GM18499 (cell line): ENCODE measurements at regions not wholly inside any gene's neighbourhood (a gene's known extent, or its start where the extent isn't known, plus 50 kb on each side); places are given as distances from the start of the nearest gene placed in this dataset.

Experiments
- ATAC-seq: cut with Tn5 transposase; IDR thresholded peaks from one replicate; pipeline ENCODE4 v1.9.1; 2021; ENCODE audit warnings: moderate number of reproducible peaks; ENCODE audit not compliant: insufficient read depth, unreplicated experiment

DNA sequence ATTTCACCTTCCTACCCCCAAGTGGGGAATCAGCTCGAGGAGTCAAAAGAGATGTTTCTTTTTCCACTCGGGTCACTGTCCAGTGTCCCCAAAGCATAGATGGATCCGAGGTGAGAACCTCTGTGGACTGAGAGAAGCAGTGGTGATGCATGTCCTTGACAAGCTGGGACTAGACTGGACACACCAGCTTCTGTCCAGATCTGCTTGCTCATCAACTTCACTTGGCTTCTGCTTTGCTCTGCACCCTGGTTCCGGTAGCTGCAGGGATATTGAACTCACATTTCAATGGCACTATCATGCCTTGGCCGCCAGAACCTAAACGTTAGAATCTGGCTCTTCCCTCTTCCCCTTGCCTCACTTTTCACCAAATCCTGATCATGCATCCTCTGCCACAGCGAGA lies 50.3 kb upstream of the CXCL12 start:
- no peak for ATAC-seq

DNA sequence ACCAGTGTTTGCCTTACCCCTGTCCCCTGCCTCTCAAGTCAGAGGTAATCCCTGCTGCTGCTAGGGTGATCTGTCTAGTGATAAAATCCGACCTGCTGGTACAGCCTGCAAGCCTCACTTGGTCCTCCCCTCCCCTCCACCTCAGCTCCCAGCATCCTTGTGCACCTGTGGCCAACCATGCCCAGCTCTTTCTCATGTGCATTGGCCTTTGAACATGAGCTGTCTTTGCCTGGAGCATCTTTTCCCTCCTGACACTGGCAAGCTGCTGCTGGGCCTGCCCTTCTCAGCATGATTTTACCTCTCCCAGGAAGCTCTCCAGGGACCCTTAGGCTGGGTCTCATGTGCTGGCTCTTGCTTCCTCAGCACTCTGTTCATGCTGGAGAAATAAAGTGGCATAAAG lies 51.3 kb upstream of the CXCL12 start:
- no peak for ATAC-seq

DNA sequence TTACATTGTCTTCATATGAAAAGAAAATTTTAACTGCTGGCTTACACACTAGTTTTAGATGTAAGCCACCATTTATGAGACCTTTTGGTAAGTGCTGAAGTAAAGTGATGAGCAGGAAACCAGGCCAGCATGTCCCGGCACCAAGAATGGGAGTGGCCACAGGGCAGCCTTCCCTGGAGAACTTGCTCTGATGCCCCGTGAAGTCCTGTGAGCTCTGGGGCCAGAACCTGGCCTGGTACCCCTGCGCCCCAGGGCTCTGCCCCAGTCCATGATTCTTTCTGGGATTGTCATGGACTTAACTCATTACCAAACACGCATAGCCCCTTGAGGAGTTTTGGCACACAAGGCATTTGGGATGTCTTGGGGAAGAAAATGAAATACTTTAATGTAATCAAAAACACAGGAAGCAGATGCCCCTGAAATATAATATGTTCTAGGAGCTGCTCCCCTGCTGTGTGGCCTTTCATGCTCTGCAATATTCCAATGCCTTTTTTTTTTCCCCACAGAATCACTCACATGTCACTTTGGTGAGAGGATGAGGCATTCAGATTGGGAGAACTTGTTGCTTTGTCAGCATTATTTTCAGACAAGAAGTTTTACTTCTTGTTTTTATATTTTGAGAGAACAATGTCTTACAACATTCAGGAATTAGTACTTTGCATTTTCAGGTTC lies 53.1 kb upstream of the CXCL12 start:
- ATAC-seq = no peak

DNA sequence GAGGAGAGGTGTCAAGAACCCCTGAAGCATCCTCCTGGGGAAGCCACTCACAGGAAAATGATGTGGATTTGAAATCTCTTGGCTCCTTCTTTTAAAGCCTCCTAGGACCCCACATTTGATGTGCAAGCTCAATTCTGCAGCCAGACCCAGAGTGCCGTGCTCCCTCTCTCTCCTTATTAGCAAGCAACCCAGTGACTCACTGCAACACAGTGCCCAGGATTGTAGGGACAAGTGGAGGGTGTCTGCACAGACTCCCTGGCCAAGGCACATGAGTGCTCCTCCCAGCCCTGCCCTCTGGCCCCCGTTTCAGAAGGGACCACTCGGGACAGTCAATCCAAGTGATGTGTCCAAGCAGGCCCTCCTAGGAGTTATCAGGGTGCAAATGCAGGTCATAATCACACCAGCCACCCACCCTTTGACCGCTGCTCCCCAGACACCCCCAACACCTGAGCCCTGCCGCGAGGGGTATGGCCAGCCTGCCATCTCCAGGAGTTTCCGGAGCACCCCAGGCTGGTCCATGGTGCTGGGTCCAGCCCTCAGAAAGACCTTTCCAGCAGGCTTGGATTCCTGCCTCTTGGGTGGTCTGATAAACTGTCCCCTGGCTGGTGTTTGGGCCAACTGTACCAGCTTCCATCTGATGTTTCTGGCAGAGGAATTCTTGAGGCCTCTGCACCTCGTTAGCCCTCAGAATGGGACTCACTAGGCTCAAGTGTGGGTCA lies 54.5 kb upstream of the CXCL12 start:
- no peak for ATAC-seq

DNA sequence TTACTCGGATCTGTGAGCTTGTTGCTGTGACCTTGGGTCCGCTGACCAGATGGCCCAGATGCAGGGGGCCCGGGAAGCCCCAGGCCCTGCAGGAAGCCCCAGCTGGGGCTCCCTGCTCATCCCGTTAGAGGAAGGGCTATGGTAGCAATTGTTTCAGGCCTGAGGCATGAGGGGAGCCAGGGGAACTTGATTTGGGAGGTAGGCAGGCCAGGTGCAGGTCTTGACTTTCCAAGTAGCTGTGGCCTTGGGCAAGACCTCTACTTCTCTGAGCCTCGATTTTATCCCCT lies 55.0 kb upstream of the CXCL12 start:
- ATAC-seq = no peak

DNA sequence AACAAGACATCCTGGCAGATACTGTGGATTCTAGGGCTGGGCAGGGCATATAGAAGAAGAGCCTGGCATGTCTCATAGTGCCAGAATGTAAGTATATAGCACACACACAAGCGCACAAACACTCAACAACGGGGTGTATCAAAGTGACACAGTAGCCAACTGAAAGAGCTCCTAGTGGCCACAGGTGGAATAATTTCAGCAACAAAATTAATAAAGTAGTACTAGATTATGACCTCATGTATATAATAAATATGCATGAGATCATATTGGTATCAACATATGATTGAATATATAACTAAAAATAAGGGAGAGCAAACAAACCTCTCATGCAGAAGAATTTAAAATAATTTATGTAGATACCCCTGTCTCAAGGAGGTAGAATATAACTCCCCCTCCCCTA lies 72.4 kb upstream of the CXCL12 start:
- ATAC-seq = no peak

DNA sequence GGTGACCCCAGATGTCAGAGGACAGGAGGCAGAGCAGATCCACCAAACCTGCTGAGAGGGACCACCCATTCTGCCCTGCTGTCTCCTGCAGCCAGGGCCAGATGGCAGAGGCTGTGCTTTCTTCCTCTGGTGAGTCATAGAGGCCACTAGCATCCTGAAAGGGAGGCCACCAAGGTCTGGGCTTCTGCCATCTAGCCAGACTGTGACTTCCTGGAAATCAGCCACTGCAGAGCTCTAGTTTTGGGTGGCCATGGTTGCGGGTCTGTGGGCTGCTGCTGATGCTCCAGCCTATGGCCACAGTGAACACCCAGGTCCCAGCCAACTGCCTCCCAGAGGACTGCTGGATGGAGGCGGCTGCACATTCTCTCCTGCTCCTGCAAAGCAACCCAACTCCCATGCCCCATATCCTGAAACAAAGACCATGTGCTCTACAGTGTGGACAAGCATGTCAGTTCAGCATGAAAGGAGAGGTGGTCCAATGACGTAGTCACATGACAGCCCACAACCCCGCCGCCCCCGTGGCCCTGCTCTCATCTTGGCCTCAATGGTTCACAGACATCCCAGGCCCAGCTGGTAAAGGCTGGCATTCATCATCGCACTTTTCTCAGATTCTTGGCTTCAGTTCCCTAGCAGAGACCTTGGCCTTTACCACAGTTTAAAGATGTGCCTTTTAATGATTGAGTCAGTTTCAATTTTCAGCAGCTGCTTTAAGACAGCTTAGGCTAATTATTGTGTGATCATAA lies 73.9 kb upstream of the CXCL12 start:
- no peak for ATAC-seq

DNA sequence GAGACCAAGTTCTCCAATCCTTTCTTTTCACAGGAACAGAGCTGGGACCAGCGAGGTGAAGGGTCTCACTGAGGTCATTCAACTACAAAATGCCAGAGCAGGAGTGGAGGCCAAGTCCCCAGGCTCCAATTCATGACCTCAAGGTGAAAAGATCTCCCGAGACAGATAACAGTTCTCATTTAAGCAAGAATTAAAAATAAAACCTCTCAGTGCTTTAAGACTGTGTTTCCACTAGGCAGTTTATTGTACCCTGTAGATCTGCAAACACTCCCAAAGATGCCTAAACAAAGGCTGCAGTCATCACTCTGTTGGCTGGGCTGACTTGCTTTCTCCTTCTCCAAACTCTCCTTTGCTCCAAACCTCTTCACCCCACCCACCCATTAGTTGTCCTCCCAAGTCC lies 74.8 kb upstream of the CXCL12 start:
- no peak for ATAC-seq

DNA sequence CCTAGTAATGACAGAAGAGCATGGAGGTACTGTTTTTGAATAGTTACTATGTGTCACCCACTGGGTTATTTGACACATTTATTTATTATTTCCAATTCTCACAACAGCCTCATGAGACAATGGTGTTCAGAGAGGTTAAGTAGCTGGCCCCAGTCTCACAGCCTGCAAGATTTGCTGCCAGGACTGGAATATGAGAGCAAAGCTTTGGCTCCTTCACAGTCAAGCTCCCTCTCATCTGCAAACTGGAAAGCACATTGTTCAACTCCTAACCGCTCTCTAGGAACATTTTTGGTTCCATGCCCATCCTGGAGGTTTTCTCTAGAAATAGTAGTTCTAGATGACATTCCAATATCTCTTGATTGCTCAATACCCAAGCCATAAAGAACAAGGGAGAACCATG lies 75.5 kb upstream of the CXCL12 start:
- ATAC-seq = no peak

DNA sequence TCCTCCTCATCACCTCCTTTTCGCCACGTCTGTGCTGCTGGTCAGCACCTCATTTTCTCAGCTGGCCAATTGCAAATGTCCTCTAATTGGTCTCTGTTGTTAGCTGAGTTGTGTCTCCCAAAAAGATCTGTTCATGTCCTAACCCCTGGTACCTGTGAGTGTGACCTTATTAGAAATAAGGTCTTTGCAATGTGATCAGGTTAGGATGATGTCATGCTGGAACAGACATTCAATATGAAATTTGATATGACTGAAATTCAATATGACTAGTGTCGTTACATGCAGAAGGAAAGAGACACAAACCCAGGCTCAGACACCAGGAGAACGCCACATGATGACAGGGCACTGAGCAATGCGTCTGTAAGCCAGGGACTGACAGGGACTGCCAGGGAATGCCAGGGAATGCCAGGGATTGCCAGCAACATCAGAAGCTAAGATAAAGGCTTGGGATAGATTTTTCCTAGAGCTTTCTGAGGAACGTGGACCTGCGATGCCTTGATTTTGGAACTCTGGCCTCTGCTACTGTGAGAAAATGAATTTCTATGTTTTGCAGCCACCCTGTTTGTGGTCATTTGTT lies 77.5 kb upstream of the CXCL12 start:
- ATAC-seq = no peak

DNA sequence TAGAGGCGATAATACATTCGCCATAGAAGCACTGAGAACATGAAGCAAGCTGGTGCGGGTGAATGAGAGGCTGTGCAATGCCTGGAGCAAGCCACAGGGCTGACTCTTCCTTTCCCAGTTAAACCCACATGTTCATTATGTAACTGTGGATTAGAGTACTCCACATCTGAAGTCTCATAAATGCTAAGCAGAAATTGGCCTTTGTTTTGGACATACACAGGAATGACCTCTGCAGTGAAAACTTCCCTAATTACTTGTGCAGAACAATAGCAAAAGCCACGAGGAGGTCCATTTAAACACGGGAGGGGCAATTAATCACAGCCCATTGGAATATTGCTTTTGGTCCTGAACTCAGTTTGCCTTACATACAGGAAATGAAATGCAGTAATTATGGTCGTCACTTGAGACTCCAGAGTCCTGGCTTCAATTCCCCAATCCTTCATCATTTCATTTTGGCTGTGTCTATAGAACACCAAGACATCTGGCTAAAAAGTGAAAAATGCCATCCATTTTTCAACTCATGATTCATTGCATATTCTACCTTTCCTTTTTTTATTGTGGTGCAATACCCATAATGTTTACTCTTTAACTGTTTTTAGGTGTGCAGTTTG lies 78.7 kb upstream of the CXCL12 start:
- ATAC-seq = no peak

DNA sequence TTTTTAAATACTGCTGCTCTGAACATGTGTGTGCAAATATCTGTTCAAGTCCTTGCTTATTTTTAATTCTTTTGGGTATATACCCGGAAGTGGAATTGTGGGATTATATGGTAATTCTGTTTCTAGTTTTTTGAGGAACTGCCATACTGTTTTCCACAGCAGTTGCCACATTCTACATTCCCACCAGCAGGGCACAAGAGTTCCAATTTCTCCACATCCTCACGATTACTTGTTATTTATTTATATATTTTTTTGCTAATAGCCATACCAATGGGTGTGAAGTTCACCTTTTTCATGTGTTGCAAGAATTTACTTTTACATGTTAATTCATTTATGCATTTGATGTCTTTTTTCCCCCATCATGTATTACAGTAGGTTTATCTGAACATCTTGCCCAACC lies 79.6 kb upstream of the CXCL12 start:
- no peak for ATAC-seq

DNA sequence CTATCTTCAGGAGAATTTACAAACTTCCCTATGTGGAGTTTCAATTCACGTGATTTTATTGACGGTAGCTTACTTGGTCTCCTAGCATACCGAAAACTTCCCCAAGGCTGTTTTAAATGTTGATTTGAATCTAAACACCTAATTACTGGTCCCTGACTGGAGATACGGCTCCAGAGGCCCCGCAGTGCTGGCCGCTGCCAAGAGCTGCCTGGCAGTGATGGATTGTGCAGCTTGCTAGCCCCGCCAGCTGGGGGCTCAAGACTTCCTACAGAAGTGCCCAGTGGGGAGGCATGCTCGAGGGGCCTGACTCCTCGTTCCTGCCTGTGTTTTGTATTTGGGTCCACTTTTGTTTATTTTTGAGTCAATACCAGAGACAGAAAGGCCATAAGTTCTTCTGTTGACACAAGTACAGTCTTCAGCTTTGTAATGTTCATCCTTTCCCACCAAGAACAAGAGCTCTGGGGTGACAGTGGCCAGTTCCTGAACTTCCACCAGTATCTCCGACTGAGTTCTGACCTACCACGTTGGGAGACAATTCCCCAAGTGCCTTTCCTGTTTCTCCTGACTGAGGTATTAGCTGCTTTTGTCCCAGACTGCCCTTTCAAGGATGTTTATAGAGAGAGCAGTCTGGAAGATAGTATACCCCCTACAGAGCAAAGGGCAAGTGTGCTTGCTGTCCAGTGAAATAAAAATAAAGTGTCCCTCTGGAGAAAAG lies 80.7 kb upstream of the CXCL12 start:
- no peak for ATAC-seq

DNA sequence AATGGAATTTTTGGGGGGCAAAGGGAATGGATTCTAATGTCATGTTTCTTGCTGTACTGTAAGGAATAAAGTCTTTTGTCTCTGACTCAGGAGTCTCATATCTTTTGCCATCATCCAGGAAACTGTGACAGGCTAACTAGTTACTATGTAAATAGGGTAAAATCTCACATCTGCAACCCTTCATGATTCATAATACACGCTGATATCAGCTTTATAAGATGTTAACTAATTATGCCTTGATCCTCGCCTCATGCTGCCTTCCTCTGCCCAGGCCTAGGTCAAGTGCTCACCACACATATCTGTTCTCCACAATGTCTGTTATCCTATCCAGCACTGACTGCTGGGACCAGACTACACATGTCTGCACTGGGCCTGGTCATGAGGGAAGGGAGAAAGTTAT lies 81.3 kb upstream of the CXCL12 start:
- no peak for ATAC-seq

DNA sequence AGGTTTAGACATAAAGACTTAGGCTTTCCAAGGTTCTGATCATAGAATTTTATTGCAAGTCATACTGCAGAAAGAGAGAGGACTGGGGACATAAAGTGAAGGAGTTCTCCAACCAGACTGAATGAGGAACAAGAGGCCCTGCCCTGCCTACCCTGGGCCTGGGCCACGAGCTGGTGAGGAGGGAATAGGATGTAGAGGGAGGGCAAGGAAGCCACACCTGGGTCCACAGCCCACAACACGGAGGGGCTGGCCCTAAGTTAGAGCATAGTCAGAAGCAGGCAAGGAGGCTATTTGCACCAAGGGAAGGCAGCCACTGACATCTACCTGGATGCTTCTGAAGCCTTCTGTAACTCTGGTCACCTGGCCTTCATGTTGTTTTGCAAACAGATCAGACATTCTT lies 82.2 kb upstream of the CXCL12 start:
- no peak for ATAC-seq

DNA sequence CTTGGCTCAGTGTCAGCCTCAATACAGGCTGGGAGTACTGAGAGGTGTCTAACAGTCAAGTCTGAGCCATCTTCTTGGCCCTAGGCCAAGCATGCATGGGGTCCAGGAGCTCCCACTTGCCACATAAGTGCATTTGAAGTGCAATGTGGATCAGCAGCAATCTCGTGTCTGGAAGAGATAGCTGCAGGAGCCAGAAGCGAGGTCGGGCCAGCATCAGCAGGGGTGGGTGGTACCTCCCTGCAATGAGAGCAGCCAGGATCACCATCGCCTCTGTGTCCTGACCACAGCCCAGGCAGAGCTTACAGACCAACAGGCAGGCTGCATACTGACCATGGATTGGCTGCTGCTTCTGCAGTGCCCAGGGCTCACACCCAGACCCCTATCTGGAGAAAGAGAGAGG lies 83.0 kb upstream of the CXCL12 start:
- no peak for ATAC-seq

DNA sequence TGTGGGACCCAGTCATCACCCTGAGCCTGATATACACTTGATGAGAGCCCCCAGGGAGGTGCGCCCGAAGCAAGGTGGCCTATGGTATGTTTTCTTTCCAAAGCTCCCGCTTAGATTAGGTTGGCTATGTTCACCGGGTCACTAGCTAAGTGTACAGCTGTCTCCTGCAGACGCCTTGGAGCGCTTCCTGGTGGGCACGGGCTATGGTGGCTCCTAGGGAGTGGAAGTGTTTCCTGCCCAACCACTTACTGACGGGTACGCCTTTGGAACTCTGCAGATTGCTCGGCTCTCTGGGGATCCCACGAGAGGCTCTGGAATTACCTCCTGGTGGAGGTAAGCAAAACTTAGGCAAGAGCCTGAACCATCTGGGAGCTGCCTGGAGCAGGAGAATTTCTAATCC lies 83.6 kb upstream of the CXCL12 start:
- ATAC-seq = no peak

DNA sequence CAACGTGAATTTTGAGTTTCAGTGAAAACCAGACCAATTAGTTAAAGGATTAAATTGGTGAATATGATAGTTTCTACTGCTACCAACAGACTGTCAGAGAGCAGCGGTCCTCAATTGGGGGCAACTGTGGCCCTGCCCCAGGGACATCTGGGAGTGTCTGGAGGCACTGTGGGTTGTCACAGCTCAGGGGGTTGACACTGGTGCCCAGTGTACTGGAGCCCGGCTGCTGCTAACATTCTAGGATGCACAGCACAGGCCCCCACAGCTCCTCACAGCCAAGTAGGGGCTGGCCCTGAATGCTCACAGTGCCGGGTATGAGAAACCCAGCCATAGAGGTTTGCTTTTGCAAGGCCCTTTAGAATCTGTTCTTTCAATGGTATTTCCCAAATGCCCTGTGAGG lies 84.1 kb upstream of the CXCL12 start:
- ATAC-seq = no peak

DNA sequence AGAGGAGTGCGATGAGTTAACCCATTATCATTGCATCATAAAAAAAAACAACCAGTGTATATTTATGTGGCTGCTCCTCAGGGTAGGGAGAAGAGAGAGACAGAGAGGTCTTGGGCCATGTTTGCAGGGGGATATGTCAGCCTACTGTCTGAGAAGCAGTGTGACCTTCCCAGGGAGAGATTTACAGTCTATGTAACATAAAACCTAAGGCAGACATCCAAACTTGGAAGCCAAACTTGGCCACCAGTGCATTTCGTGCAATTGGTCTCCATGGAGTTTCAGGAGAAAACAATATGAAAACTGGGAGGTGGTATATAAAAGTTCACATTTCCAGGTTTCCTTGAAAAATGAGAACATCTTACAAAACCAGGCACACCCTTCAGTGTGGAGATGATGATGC lies 85.9 kb upstream of the CXCL12 start:
- ATAC-seq = no peak

DNA sequence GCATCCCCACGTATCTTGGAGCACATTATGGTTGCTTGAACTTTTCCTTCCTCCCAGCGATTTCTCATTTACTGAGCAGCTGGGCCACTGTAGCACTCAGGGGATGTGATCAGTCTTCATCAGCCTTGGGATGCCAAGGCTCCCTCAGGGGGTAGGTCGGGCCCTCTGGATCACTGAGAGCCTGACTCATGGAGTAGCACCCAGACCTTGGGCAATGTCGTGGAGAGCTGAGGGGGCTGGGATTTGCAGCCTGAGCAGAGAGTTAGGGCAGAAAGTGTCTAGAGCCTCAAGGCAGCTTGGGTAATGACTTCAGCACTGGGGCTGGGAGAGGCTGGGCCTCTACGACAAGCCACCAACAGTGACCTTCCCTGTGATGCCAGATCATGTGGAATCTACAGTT lies 86.5 kb upstream of the CXCL12 start:
- no peak for ATAC-seq

DNA sequence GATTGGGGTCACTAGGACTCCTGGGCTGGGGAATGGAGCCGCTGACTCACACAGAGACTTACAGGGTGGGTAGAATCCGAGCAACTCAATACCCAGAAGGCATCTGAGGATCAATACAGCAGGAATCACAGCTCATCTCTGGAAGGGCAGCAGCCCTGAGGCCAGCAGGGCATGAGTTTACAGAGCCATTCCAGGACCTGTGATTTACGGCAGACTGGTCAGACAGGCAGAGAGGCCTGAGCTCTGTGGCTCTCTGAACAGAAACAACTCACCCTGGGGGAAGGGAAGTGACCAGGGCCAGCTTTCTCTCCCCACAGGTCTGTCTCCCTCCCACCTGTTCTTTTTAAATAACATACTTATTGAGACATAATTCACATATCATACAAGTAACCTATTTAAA lies 88.2 kb upstream of the CXCL12 start:
- no peak for ATAC-seq
